WTC11 (cell line): ENCODE measurements at regions not wholly inside any gene's neighbourhood (a gene's known extent, or its start where the extent isn't known, plus 50 kb on each side); places are given as distances from the start of the nearest gene placed in this dataset.

Source experiments
- ATAC-seq: fragments of 200-7000 bp; cut with Tn5 transposase; 2 replicates; pipeline ENCODE4 v1.10.0; 2021; ENCODE audit warnings: mild to moderate bottlenecking, moderate library complexity
- CTCF ChIA-PET: fragments of 300-600 bp; sonication (Branson Sonifier 250); formaldehyde crosslinking; loops from one replicate; lab custom pipeline; 2021; ENCODE audit warnings: antibody characterized with exemption; lab: Charles Lee
- POLR2A ChIA-PET: fragments of 350-600 bp; sonication (Branson Sonifier 250); formaldehyde crosslinking; loops from one replicate; lab custom pipeline; 2021; ENCODE audit warnings: antibody characterized with exemption; lab: Charles Lee
- DNase-seq: peaks from one replicate; pipeline ENCODE4 v3.0.0; 2021; ENCODE audit warnings: low spot score
- H3K27ac Mint-ChIP-seq: 2 replicates; pipeline ENCODE4 v1.8.0; 2021; ENCODE audit warnings: mixed read lengths
- H3K27me3 Mint-ChIP-seq: 2 replicates; pipeline ENCODE4 v1.8.0; 2021; ENCODE audit warnings: low read depth, mild to moderate bottlenecking, moderate library complexity, mixed read lengths
- H3K36me3 Mint-ChIP-seq: 2 replicates; pipeline ENCODE4 v1.8.0; 2021; ENCODE audit warnings: mixed read lengths
- H3K4me1 Mint-ChIP-seq: 2 replicates; pipeline ENCODE4 v1.8.0; 2022; ENCODE audit warnings: mixed read lengths
- H3K4me3 Mint-ChIP-seq: 2 replicates; pipeline ENCODE4 v1.8.0; 2021; ENCODE audit warnings: mild to moderate bottlenecking, moderate library complexity, mixed read lengths
- H3K9me3 Mint-ChIP-seq: 2 replicates; pipeline ENCODE4 v1.8.0; 2021; ENCODE audit warnings: mixed read lengths
- NFYB ChIP-seq: sonication (generic); formaldehyde crosslinking; conservative IDR thresholded peaks from 2 replicates; pipeline ENCODE4 v1.8.0; 2022; ENCODE audit warnings: low read depth, missing genetic modification reagents
- ZNF263 ChIP-seq: sonication (generic); formaldehyde crosslinking; IDR thresholded peaks from 2 replicates; pipeline ENCODE4 v1.8.1; 2022; ENCODE audit warnings: low read depth, mild to moderate bottlenecking, moderate library complexity, missing genetic modification reagents
- ZNF317 ChIP-seq: sonication (generic); formaldehyde crosslinking; IDR thresholded peaks from 2 replicates; pipeline ENCODE4 v1.8.1; 2023; ENCODE audit warnings: low read depth, mild to moderate bottlenecking, moderate library complexity, missing genetic modification reagents, borderline replicate concordance
- ZNF423 ChIP-seq: fragments of 250-450 bp; sonication (Bioruptor Pico); IDR thresholded peaks from 2 replicates; pipeline ENCODE4 v2.1.2; 2022; ENCODE audit warnings: mild to moderate bottlenecking, moderate library complexity
- ZNF671 ChIP-seq: fragments of 250-450 bp; sonication (Bioruptor Pico); IDR thresholded peaks from 2 replicates; pipeline ENCODE4 v1.8.0; 2021; ENCODE audit warnings: mild to moderate bottlenecking
- TF ChIP-seq, protein P1 (sequence below): fragments of 250-450 bp; sonication (Bioruptor Pico); IDR thresholded peaks from 2 replicates; pipeline ENCODE4 v1.9.0; 2021; ENCODE audit warnings: mild to moderate bottlenecking, borderline replicate concordance
- TF ChIP-seq, protein P2 (sequence below): fragments of 200-600 bp; IDR thresholded peaks from 2 replicates; pipeline ENCODE4 v1.8.0; 2022; ENCODE audit warnings: antibody characterized with exemption
- TF ChIP-seq, protein P3 (sequence below): sonication (generic); formaldehyde crosslinking; IDR thresholded peaks from 2 replicates; pipeline ENCODE4 v1.8.0; 2022; ENCODE audit warnings: mild to moderate bottlenecking, missing genetic modification reagents
- TF ChIP-seq, protein P4 (sequence below): sonication (generic); formaldehyde crosslinking; IDR thresholded peaks from 2 replicates; pipeline ENCODE4 v1.8.1; 2023; ENCODE audit warnings: mild to moderate bottlenecking, missing genetic modification reagents

DNA sequence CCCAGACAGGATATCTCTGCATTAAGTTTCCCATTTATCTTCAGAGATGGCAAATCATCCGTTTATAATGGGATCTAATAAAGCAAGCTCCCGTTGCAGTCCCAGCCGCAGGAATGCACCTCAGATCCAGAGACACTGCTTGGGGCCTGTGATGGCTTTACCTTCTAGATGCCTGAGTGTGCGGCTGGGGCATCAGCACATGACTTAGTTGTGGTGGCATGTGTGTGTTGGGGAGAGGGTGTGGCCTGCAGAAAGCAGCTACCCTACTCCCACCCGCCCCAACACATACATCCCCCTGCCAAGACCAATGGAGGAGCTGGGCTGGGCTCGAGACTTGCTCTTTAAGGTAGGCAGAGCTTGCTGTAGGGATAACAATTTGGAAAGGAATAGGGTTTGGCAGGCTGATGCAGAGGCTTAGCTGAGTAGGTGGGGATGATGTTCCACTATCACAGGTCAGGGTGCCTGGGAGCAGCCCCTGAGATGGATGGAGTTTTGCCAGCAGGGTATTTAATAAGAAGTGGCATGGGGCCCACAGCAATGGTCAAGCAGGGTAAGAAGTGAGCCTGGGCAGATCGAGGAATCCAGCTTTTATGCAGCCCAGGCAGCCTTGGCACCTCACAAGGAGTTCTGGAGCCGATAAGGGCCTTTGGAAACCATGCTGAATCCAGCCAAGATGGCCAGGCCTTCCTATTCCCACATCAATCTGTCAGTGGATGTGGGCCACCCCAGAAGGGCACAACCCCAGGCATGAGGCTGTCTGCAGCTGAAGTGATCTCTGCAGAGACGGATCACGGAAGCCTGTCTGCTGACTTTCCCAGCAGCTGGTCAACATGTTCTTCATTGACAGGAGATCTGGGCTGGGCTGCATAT, 601.3 kb downstream of the BUD13 start (continued):
- TF ChIP-seq, protein P1, sequence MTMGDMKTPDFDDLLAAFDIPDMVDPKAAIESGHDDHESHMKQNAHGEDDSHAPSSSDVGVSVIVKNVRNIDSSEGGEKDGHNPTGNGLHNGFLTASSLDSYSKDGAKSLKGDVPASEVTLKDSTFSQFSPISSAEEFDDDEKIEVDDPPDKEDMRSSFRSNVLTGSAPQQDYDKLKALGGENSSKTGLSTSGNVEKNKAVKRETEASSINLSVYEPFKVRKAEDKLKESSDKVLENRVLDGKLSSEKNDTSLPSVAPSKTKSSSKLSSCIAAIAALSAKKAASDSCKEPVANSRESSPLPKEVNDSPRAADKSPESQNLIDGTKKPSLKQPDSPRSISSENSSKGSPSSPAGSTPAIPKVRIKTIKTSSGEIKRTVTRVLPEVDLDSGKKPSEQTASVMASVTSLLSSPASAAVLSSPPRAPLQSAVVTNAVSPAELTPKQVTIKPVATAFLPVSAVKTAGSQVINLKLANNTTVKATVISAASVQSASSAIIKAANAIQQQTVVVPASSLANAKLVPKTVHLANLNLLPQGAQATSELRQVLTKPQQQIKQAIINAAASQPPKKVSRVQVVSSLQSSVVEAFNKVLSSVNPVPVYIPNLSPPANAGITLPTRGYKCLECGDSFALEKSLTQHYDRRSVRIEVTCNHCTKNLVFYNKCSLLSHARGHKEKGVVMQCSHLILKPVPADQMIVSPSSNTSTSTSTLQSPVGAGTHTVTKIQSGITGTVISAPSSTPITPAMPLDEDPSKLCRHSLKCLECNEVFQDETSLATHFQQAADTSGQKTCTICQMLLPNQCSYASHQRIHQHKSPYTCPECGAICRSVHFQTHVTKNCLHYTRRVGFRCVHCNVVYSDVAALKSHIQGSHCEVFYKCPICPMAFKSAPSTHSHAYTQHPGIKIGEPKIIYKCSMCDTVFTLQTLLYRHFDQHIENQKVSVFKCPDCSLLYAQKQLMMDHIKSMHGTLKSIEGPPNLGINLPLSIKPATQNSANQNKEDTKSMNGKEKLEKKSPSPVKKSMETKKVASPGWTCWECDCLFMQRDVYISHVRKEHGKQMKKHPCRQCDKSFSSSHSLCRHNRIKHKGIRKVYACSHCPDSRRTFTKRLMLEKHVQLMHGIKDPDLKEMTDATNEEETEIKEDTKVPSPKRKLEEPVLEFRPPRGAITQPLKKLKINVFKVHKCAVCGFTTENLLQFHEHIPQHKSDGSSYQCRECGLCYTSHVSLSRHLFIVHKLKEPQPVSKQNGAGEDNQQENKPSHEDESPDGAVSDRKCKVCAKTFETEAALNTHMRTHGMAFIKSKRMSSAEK: no peak

DNA sequence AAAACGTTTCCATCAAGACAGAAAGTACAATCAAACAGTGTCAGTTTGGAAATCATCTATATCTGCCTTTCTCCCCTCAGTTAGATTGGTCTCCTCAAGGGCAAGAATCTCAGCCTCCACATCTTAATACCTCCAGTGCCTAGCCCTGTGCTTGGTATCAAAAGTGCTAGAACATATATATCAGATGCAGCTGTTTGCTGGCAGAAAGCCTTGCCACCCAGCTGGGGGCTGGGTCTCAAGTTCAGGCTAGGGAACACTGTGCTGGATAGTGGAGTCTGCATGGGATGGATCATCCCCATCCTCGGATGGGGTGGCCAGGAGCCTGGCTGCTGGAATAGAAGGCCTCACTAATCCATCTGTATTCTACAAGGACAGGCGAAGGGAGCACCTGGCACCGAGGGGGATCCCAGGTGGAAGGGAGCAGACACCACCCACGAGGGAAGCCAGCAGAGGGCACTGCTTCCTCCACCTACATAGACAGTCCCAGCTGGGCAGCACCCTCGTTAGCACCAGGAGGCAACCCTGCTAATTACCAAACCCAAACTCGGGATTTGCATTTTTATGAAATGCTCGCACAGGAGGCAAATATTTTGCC, 602.2 kb downstream of the BUD13 start:
- Mint-ChIP-seq H3K27ac (no peak overlapping the region), H3K9me3 (no peaks in the 10 kb centered on the region), H3K36me3 (no peaks in the 10 kb centered on the region), H3K4me1 (peaks cover 33% of the 10 kb centered on the region), H3K4me3 (no peak overlapping the region), H3K27me3 (no peaks in the 10 kb centered on the region; the same call in 1 of the 2 replicates)
- TF ChIP-seq ZNF423 (CRISPR knock-in tag): peak; percentile 23; the same call in 1 of the 2 replicates
- TF ChIP-seq, protein P2, sequence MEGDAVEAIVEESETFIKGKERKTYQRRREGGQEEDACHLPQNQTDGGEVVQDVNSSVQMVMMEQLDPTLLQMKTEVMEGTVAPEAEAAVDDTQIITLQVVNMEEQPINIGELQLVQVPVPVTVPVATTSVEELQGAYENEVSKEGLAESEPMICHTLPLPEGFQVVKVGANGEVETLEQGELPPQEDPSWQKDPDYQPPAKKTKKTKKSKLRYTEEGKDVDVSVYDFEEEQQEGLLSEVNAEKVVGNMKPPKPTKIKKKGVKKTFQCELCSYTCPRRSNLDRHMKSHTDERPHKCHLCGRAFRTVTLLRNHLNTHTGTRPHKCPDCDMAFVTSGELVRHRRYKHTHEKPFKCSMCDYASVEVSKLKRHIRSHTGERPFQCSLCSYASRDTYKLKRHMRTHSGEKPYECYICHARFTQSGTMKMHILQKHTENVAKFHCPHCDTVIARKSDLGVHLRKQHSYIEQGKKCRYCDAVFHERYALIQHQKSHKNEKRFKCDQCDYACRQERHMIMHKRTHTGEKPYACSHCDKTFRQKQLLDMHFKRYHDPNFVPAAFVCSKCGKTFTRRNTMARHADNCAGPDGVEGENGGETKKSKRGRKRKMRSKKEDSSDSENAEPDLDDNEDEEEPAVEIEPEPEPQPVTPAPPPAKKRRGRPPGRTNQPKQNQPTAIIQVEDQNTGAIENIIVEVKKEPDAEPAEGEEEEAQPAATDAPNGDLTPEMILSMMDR: no peak
- DNase-seq (peak; percentile 41), ATAC-seq (peak; percentile 38)
- ChIA-PET CTCF (interaction anchor here (0.6 to 3.0 kb wide), 11 partner anchors 19 to 454 kb away, joined by 3 to 16 read pairs (median 4); no protein-coding TSS in a partner anchor), POLR2A (interaction anchor here (0.7 kb wide), 1 partner anchor 331 kb away, joined by 4 read pairs; no protein-coding TSS in a partner anchor)

DNA sequence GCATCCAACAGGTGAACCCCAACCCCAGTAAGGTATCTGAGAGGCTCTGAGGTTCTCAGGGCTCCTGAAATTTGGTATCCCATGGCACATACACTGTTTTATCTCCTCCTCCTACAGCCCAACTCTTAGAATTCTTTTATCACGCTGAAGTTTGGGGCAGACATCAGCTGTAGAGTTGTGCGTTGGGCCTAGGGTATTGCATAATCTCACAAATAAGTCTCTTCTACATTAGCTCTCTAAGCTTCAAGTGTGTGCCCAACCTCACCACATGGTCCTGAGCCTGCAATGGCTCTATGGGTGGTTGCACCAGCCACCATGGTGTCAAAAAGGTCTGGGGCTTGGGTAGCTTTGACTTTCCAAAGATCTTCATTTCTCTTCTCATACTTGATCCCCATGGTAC, 603.0 kb downstream of the BUD13 start:
- H3K27me3 Mint-ChIP-seq: no peaks in the 10 kb centered on the region; the same call in 1 of the 2 replicates
- no peak for DNase-seq

More for the DNA sequence above, 603.0 kb downstream of the BUD13 start:
- no peak for ATAC-seq
- no peak overlapping the region for H3K27ac Mint-ChIP-seq
- no peaks in the 10 kb centered on the region for H3K36me3 Mint-ChIP-seq
- no peaks in the 10 kb centered on the region for H3K9me3 Mint-ChIP-seq
- no peak for TF ChIP-seq ZNF317 (CRISPR knock-in tag)
- TF ChIP-seq NFYB: no peak
- TF ChIP-seq, protein P3, sequence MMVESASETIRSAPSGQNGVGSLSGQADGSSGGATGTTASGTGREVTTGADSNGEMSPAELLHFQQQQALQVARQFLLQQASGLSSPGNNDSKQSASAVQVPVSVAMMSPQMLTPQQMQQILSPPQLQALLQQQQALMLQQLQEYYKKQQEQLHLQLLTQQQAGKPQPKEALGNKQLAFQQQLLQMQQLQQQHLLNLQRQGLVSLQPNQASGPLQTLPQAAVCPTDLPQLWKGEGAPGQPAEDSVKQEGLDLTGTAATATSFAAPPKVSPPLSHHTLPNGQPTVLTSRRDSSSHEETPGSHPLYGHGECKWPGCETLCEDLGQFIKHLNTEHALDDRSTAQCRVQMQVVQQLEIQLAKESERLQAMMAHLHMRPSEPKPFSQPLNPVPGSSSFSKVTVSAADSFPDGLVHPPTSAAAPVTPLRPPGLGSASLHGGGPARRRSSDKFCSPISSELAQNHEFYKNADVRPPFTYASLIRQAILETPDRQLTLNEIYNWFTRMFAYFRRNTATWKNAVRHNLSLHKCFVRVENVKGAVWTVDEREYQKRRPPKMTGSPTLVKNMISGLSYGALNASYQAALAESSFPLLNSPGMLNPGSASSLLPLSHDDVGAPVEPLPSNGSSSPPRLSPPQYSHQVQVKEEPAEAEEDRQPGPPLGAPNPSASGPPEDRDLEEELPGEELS (CRISPR knock-in tag): no peak
- TF ChIP-seq ZNF671 (CRISPR knock-in tag): no peak
- TF ChIP-seq, protein P4, sequence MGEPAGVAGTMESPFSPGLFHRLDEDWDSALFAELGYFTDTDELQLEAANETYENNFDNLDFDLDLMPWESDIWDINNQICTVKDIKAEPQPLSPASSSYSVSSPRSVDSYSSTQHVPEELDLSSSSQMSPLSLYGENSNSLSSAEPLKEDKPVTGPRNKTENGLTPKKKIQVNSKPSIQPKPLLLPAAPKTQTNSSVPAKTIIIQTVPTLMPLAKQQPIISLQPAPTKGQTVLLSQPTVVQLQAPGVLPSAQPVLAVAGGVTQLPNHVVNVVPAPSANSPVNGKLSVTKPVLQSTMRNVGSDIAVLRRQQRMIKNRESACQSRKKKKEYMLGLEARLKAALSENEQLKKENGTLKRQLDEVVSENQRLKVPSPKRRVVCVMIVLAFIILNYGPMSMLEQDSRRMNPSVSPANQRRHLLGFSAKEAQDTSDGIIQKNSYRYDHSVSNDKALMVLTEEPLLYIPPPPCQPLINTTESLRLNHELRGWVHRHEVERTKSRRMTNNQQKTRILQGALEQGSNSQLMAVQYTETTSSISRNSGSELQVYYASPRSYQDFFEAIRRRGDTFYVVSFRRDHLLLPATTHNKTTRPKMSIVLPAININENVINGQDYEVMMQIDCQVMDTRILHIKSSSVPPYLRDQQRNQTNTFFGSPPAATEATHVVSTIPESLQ (CRISPR knock-in tag): no peak
- TF ChIP-seq ZNF263 (CRISPR knock-in tag): no peak
- H3K4me3 Mint-ChIP-seq: no peak overlapping the region
- H3K4me1 Mint-ChIP-seq: peaks cover 30% of the 10 kb centered on the region
- ChIA-PET POLR2A (no interaction called here), CTCF (interaction anchor here (0.6 to 3.0 kb wide), 3 partner anchors 47 to 180 kb away, joined by 3 to 16 read pairs (median 3); no protein-coding TSS in a partner anchor)
